ENCODE measurements at regions not wholly inside any gene's neighbourhood (a gene's known extent, or its start where the extent isn't known, plus 50 kb on each side); places are given as distances from the start of the nearest gene placed in this dataset.

GRCh38 chr3:194251461-194251860 is 99.7 kb downstream of the CPN2 start:
- TF ChIP-seq CTCF (IDR thresholded peaks at IDR 0.05; ENCODE audit: control extremely low read depth, extremely low read depth, low read depth, missing control alignments), result no peak
- ChIA-PET CTCF (no interaction called here), POLR2A (no interaction called here)
- no peak for DNase-seq (ENCODE audit: extremely low spot score)

GRCh38 chr3:194251891-194252560 is 99.1 kb downstream of the CPN2 start:
- ChIA-PET POLR2A (no interaction called here), CTCF (interaction anchor here (1.5 kb wide), 1 partner anchor 11 kb away, joined by 3 read pairs; no protein-coding TSS in a partner anchor)
- DNase-seq (ENCODE audit: extremely low spot score), result no peak
- no peak for TF ChIP-seq CTCF (IDR thresholded peaks at IDR 0.05; ENCODE audit: control extremely low read depth, extremely low read depth, low read depth, missing control alignments)

DNA sequence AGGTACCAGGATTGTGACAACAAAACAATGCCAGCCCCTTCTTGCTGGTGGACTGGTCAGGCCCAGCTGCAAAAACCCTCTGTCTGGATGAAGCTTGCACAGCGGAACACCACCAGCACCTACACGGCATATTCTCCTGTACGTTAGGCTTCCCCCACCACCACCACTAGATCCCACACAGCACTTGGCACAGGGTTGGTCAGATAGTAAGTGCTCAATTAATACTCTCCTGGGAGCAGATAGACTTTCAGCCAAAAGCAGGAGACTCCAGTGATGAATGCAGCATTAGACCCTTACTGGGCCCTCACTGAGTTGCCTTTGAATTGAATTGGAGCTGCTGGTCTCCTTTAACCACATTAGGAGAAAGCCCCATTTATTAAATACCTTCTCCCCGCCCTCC is 97.9 kb downstream of the CPN2 start:
- DNase-seq (ENCODE audit: extremely low spot score), result no peak
- TF ChIP-seq CTCF (IDR thresholded peaks at IDR 0.05; ENCODE audit: control extremely low read depth, extremely low read depth, low read depth, missing control alignments), result no peak
- CTCF ChIA-PET, result interaction anchor here (1.5 kb wide), 1 partner anchor 10 kb away, joined by 3 read pairs; no protein-coding TSS in a partner anchor
- POLR2A ChIA-PET, result no interaction called here

DNA sequence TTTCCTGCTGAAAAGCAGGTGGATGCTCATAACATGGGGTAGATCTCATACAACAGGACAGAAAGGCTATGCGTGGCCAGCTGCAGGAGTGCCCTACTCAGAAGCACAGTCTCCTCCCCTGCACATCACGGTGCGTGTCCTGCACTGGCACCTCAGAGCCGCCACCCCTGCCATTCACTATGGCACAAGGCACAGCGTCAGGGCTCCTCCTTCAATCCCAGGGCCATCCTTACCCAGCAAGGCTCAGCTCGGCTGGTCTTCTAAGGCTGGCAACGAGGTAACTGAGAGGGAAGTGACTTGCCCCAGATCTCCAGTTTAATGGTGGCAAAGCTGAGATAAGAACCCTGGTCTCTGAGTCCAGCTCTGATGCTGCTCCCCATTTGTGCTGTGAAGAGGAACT is 97.1 kb downstream of the CPN2 start:
- ChIA-PET POLR2A (no interaction called here), CTCF (no interaction called here)
- DNase-seq (ENCODE audit: extremely low spot score), result no peak
- TF ChIP-seq CTCF (IDR thresholded peaks at IDR 0.05; ENCODE audit: control extremely low read depth, extremely low read depth, low read depth, missing control alignments), result no peak

DNA sequence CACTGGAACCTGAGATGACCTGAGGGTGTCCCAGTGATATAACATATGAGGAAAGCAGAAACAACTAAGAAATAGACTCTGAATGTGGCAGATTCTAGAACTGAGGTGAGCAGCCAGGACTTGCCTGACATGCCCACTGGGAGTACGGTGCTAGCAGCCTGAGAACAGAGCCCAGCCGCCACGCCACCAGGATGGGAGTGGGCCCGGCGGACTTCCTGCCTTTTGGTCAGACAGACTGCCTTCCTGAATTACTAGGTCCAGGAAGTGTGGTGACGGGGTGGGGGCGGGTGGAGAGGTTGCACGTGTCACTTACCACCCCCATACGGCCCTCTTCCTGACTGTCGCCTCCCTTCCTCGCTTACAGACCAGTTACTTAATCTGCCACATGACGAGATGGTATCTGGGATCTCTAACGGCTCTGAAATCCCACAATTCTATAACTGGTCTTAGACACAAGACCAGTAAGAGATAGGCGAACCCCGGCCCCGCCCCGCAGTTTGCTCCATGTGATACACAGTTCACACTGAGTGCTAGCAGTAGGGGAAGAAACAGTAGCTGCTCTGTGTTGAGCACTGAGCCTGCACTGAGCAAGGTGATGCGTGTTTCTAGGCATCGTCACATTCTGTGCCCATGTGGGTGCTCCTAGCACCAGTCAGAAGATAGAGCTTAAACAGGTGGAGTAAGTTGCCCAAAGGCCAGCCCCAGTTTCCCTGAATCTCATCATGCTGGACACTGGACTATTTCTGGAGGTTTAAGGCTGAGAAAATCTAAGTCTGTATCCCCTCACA is 95.7 kb downstream of the CPN2 start:
- TF ChIP-seq CTCF (IDR thresholded peaks at IDR 0.05; ENCODE audit: control extremely low read depth, extremely low read depth, low read depth, missing control alignments), result no peak
- ChIA-PET CTCF (no interaction called here), POLR2A (no interaction called here)
- peak; percentile 49 for DNase-seq (ENCODE audit: extremely low spot score)

DNA sequence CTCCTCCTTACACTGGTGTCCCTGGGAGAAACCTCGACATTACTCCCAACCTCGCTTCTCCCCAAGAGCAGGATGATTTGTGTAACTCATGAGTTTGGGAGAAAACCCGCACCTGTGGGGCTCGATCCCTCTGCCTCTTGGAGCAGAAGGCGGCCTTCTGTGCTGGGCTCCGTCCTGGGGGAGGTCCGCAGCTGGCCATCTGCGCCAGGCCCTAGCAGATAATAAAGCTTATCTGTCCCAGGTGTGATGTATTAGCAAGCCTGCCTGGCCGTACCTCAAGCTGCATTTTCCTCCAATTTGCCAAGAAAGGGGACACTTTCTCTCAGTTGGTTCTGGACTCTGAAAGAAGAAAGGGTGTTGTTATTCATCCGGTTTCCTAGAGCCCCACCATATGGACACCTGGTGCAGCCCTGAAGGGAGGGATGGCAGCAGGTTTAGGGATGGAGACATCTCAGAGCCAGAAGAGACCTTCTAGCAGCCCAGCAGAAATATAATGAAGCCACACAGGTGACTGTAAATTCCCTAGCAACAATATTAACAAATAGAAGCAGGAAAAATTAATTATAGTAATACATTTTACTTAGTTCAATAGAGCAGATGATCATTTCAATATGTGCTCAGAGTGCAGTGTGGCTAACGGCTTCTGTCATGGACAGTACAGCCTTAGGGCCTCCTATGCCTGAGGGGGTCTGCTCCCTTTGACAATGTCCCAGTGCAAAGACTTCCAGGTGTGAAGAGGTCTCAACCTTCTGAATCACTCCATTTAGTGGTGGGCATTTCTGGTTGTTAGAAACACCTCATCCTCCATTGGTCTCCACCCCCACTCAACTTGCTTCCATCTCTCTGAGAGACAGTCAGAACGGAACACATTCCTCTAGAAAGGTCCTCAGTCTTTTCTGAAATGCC is 94.8 kb downstream of the CPN2 start:
- ChIA-PET CTCF (no interaction called here), POLR2A (no interaction called here)
- no peak for TF ChIP-seq CTCF (IDR thresholded peaks at IDR 0.05; ENCODE audit: control extremely low read depth, extremely low read depth, low read depth, missing control alignments)
- DNase-seq (ENCODE audit: extremely low spot score), result no peak
